ENCODE measurements at regions not wholly inside any gene's neighbourhood (a gene's known extent, or its start where the extent isn't known, plus 50 kb on each side); places are given as distances from the start of the nearest gene placed in this dataset.

GRCh38 chr5:19031491-19031890 lies 956.5 kb downstream of the CDH18 start:
- no peak for TF ChIP-seq CTCF (IDR thresholded peaks at IDR 0.05)
- DNase-seq (ENCODE audit: low spot score) (no peak), ATAC-seq (ENCODE audit: low FRiP score) (no peak)

GRCh38 chr5:19035816-19036215 lies 952.2 kb downstream of the CDH18 start:
- ATAC-seq (ENCODE audit: low FRiP score) (no peak), DNase-seq (ENCODE audit: low spot score) (no peak)
- TF ChIP-seq CTCF (IDR thresholded peaks at IDR 0.05) = no peak

- TF ChIP-seq CTCF (IDR thresholded peaks at IDR 0.05) = no peak
- DNase-seq (ENCODE audit: low spot score) = no peak
- ATAC-seq (ENCODE audit: low FRiP score) = no peak
Measured at GRCh38 chr5:19042106-19042505, 945.9 kb downstream of the CDH18 start.

GRCh38 chr5:19044311-19044710 lies 943.7 kb downstream of the CDH18 start:
- TF ChIP-seq CTCF (IDR thresholded peaks at IDR 0.05) = no peak
- DNase-seq (ENCODE audit: low spot score) (no peak), ATAC-seq (ENCODE audit: low FRiP score) (no peak)

GRCh38 chr5:19044931-19045695 lies 942.9 kb downstream of the CDH18 start:
- TF ChIP-seq CTCF (IDR thresholded peaks at IDR 0.05) = no peak
- no peak for ATAC-seq (ENCODE audit: low FRiP score)

DNA sequence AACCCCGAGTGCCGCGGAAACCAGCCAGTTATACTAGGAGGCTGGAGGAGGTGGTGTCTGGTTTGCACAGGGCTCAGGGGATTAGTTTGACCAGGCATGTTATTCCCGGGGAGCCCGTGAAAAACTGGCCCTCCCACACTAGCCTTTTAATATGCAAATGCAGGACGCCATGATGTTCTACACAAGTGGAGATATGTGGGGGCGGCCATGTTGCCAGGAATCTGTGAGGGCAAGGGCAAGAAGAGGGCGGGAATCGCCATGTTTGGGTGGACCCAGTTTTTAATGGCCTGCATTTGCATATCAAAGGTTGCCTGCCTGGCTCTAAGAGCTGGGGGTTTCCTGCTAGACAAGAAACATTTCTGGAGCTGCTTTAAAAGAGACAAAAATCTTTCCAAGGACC lies 940.7 kb downstream of the CDH18 start:
- no peak for TF ChIP-seq CTCF (IDR thresholded peaks at IDR 0.05)
- ATAC-seq (ENCODE audit: low FRiP score) = no peak
- no peak for DNase-seq (ENCODE audit: low spot score)

More at GRCh38 chr5:19044931-19045695, 942.9 kb downstream of the CDH18 start:
- no peak for DNase-seq (ENCODE audit: low spot score)

GRCh38 chr5:19048726-19049125 lies 939.3 kb downstream of the CDH18 start:
- ATAC-seq (ENCODE audit: low FRiP score) (no peak), DNase-seq (ENCODE audit: low spot score) (no peak)
- no peak for TF ChIP-seq CTCF (IDR thresholded peaks at IDR 0.05)

Data from omental fat pad (tissue), 3 donors.